ENCODE measurements at regions not wholly inside any gene's neighbourhood (a gene's known extent, or its start where the extent isn't known, plus 50 kb on each side); places are given as distances from the start of the nearest gene placed in this dataset.

DNA sequence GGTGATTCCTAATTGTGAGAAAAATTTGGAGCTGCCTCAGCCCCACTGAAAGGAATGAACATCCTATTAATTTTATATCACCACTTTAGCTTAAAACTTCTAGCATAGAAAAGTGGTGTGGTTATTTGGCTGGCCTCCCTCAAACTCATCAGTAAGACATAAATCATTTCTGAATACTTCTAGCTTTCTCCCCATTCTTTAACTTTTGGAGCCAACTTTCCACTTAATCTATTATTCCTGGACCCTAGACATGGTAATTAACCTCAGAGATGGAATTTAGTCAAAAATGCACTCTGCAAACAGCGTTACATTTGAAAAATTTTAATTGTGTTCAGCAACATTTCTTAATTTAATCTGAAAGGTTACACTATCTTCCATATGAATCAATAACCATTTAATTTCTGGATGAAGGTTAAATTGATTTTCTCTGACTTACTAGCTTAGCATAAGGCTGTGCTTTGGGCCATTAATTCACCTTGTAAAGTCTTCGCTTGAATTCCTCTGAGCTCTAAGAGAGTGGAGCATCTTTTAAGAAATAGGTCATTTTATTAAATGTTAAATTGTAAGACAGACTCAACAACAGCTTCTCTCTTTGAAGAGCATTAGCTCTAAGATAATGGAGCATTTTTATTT is 753.6 kb upstream of the STXBP6 start:
- no peak for DNase-seq (ENCODE audit: low spot score)
- H3K4me3 Mint-ChIP-seq (ENCODE audit: unreplicated experiment) = no peak overlapping the region
- H3K9me3 Mint-ChIP-seq (ENCODE audit: unreplicated experiment) = no peaks in the 10 kb centered on the region
- no peak overlapping the region for H3K27ac Mint-ChIP-seq (ENCODE audit: unreplicated experiment)
- TF ChIP-seq, protein P1, sequence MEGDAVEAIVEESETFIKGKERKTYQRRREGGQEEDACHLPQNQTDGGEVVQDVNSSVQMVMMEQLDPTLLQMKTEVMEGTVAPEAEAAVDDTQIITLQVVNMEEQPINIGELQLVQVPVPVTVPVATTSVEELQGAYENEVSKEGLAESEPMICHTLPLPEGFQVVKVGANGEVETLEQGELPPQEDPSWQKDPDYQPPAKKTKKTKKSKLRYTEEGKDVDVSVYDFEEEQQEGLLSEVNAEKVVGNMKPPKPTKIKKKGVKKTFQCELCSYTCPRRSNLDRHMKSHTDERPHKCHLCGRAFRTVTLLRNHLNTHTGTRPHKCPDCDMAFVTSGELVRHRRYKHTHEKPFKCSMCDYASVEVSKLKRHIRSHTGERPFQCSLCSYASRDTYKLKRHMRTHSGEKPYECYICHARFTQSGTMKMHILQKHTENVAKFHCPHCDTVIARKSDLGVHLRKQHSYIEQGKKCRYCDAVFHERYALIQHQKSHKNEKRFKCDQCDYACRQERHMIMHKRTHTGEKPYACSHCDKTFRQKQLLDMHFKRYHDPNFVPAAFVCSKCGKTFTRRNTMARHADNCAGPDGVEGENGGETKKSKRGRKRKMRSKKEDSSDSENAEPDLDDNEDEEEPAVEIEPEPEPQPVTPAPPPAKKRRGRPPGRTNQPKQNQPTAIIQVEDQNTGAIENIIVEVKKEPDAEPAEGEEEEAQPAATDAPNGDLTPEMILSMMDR (IDR thresholded peaks at IDR 0.05; ENCODE audit: unreplicated experiment) = no peak
- no peaks in the 10 kb centered on the region for H3K36me3 Mint-ChIP-seq (ENCODE audit: low read depth, unreplicated experiment)
- no peaks in the 10 kb centered on the region for H3K27me3 Mint-ChIP-seq (ENCODE audit: unreplicated experiment)
- H3K4me1 Mint-ChIP-seq (ENCODE audit: unreplicated experiment) = peaks cover 5% of the 10 kb centered on the region

DNA sequence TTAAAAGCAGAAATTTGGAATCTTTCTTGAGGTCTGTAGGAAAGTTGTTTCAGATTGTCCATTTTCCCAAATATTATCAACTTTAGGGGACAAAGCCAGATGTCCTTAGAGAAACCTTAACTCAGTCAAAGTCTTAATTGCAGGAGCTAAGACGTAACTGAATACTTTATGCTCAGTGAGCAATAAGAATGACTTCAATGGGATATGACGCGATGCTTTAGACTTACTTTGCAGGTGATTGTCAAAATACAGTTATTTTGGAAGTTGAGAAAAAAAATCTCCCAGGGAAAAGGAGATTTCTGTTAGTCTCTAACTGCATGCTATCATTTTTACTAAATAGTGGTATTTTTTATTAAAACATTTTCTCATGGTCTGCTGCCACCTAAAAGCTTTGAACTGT is 750.9 kb upstream of the STXBP6 start:
- TF ChIP-seq, protein P1 (IDR thresholded peaks at IDR 0.05; ENCODE audit: unreplicated experiment) = no peak
- no peak for DNase-seq (ENCODE audit: low spot score)
- H3K27ac Mint-ChIP-seq (ENCODE audit: unreplicated experiment) = no peak overlapping the region
- no peaks in the 10 kb centered on the region for H3K36me3 Mint-ChIP-seq (ENCODE audit: low read depth, unreplicated experiment)
- H3K27me3 Mint-ChIP-seq (ENCODE audit: unreplicated experiment) = no peaks in the 10 kb centered on the region
- no peaks in the 10 kb centered on the region for H3K9me3 Mint-ChIP-seq (ENCODE audit: unreplicated experiment)
- H3K4me3 Mint-ChIP-seq (ENCODE audit: unreplicated experiment) = no peak overlapping the region
- no peaks in the 10 kb centered on the region for H3K4me1 Mint-ChIP-seq (ENCODE audit: unreplicated experiment)

DNA sequence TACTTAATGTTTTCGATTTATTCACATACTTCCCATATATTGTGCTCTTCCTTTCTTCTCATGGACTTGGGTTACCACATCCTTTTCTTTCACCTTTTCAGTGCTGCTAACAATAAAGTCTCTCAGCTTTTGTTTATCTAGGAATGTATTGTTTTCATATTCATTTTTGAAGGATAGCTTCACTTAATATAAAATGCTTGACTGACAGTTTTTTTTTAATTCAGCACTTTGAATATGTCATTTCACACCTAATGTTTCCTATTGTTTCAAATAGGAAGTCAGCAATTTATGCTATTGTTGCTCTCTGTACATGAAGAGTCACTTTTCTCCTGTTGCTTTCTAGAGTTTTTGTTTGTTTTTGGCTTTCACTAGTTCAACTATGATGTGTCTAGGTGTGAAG is 738.3 kb upstream of the STXBP6 start:
- TF ChIP-seq, protein P1 (IDR thresholded peaks at IDR 0.05; ENCODE audit: unreplicated experiment) = no peak
- H3K4me1 Mint-ChIP-seq (ENCODE audit: unreplicated experiment) = no peaks in the 10 kb centered on the region

DNA sequence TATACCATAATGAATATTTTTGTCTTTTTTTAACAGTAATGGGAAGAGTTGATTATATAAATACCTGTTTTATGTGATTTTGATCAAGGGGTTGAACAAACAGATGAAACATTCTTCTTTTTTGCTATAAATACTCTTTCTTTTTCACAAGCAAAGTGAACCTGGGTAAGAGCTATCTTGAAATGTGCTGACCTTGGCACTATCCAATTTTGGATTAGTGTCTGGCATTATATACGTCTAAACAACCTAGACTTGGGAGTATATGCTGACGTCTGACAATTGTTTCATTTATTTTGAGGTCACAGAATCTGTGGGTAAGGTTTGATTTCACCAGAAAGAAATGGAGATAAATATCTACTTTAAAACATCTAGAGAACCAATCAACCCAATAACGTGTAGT is 716.0 kb upstream of the STXBP6 start:
- no peaks in the 10 kb centered on the region for H3K4me1 Mint-ChIP-seq (ENCODE audit: unreplicated experiment)
- no peak overlapping the region for H3K27ac Mint-ChIP-seq (ENCODE audit: unreplicated experiment)

More for the DNA sequence above, 738.3 kb upstream of the STXBP6 start:
- no peak overlapping the region for H3K4me3 Mint-ChIP-seq (ENCODE audit: unreplicated experiment)
- no peak overlapping the region for H3K27ac Mint-ChIP-seq (ENCODE audit: unreplicated experiment)
- no peaks in the 10 kb centered on the region for H3K27me3 Mint-ChIP-seq (ENCODE audit: unreplicated experiment)
- no peak for DNase-seq (ENCODE audit: low spot score)
- H3K36me3 Mint-ChIP-seq (ENCODE audit: low read depth, unreplicated experiment) = no peaks in the 10 kb centered on the region
- no peaks in the 10 kb centered on the region for H3K9me3 Mint-ChIP-seq (ENCODE audit: unreplicated experiment)

More for the DNA sequence above, 716.0 kb upstream of the STXBP6 start:
- Mint-ChIP-seq H3K27me3 (ENCODE audit: unreplicated experiment) (no peaks in the 10 kb centered on the region), H3K36me3 (ENCODE audit: low read depth, unreplicated experiment) (no peaks in the 10 kb centered on the region), H3K4me3 (ENCODE audit: unreplicated experiment) (no peak overlapping the region), H3K9me3 (ENCODE audit: unreplicated experiment) (no peaks in the 10 kb centered on the region)
- DNase-seq (ENCODE audit: low spot score) = no peak
- TF ChIP-seq, protein P1 (IDR thresholded peaks at IDR 0.05; ENCODE audit: unreplicated experiment) = no peak

Measured in endothelial cell (in vitro differentiated cells).